CD4-positive, alpha-beta T cell (primary cell): ENCODE measurements at regions not wholly inside any gene's neighbourhood (a gene's known extent, or its start where the extent isn't known, plus 50 kb on each side); places are given as distances from the start of the nearest gene placed in this dataset.

Source experiments
- ATAC-seq: fragments of 200-7000 bp; cut with Tn5 transposase; one replicate; pipeline ENCODE4 v1.10.0; 2022; ENCODE audit warnings: mild to moderate bottlenecking; ENCODE audit not compliant: poor library complexity
- CTCF ChIA-PET: fragments of 350-600 bp; sonication (Branson Sonifier 250); formaldehyde crosslinking; loops from one replicate; lab custom pipeline; 2021; ENCODE audit warnings: antibody characterized with exemption, inconsistent platforms; lab: Charles Lee
- POLR2A ChIA-PET: fragments of 350-600 bp; sonication (Branson Sonifier 250); formaldehyde crosslinking; loops from one replicate; lab custom pipeline; 2021; ENCODE audit warnings: antibody characterized with exemption, inconsistent platforms; lab: Charles Lee
- DNase-seq, 14 experiments: peaks; one replicate each; pipeline ENCODE4 v3.0.0-alpha.2; 2013 to 2020; ENCODE audit warnings: mixed read lengths in 2 of 14
- H3K27ac ChIP-seq, 2 donors: one replicate each; pipeline versions ENCODE4 v1.5.1 to v1.7.0; 2013; ENCODE audit warnings: low read length in 2 of 2, low read depth in 1 of 2, mild to moderate bottlenecking in 1 of 2
- H3K27me3 ChIP-seq, 2 experiments: 1 replicate in 1 of 2; 2 replicates in 1 of 2; pipeline versions ENCODE4 v1.6.1 to v1.7.0; 2013; ENCODE audit warnings: low read length in 2 of 2, control low read depth in 1 of 2, mild to moderate bottlenecking in 1 of 2, moderate library complexity in 1 of 2; ENCODE audit not compliant: insufficient read depth in 2 of 2, control insufficient read depth in 1 of 2
- H3K36me3 ChIP-seq: one replicate; pipeline ENCODE4 v1.6.1; 2013; ENCODE audit warnings: low read length, control low read depth; ENCODE audit not compliant: insufficient read depth
- H3K4me1 ChIP-seq: one replicate; pipeline ENCODE4 v1.6.1; 2013; ENCODE audit warnings: low read length, control low read depth; ENCODE audit not compliant: insufficient read depth
- H3K4me3 ChIP-seq: one replicate; pipeline ENCODE4 v1.5.1; 2013; ENCODE audit warnings: mild to moderate bottlenecking, low read length, moderate library complexity
- H3K9me3 ChIP-seq, 2 experiments: 1 replicate in 1 of 2; 2 replicates in 1 of 2; pipeline versions ENCODE4 v1.6.1 to v1.7.0; 2013; ENCODE audit warnings: low read length in 2 of 2, mild to moderate bottlenecking in 2 of 2, control low read depth in 1 of 2, moderate library complexity in 1 of 2; ENCODE audit not compliant: control insufficient read depth in 1 of 2, insufficient read depth in 1 of 2
- H3K27ac Mint-ChIP-seq: one replicate; pipeline ENCODE4 v1.8.0; 2020; ENCODE audit warnings: mixed read lengths
- H3K27me3 Mint-ChIP-seq: one replicate; pipeline ENCODE4 v1.8.0; 2021; ENCODE audit warnings: mixed read lengths
- H3K36me3 Mint-ChIP-seq: one replicate; pipeline ENCODE4 v1.8.0; 2021; ENCODE audit warnings: low read depth, mixed read lengths
- H3K4me1 Mint-ChIP-seq: one replicate; pipeline ENCODE4 v1.8.0; 2021; ENCODE audit warnings: low read depth, mixed read lengths
- H3K4me3 Mint-ChIP-seq: one replicate; pipeline ENCODE4 v1.8.0; 2020; ENCODE audit warnings: mild to moderate bottlenecking, mixed read lengths
- H3K9me3 Mint-ChIP-seq: one replicate; pipeline ENCODE4 v1.8.0; 2020; ENCODE audit warnings: mixed read lengths
- CTCF ChIP-seq: fragments of 200-600 bp; IDR thresholded peaks from one replicate; pipeline ENCODE4 v1.8.0; 2022; ENCODE audit warnings: antibody characterized with exemption, mild to moderate bottlenecking
- intact Hi-C, 2 experiments: fragments of 100-400 bp; cut with DNase I in 1 of 2; cut with micrococcal nuclease in 1 of 2; formaldehyde crosslinking; loops; one replicate each; pipeline versions ENCODE4 v1.15.1 to v1.9.0; 2023 to 2025; cut with DNase I, micrococcal nuclease

DNA sequence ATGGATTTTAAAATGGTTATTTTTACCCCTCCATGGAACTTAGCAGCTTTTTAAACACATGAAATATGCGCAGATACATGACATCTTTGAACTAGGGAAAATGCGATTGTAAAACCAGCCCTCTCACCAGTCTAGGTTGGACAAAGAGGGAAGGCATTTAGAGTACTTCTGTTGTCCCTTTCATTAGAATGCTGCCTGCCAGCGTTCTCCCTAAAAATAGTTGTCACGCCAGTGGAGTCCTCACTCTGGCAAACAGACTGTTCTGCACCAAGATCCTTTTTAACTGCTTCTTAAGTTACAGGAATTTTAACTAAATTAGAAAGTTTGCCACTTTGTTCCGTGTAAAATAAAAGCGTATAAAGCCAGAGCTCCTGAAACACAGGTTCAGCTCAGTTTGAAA is 295.3 kb downstream of the VPS13C start:
- Mint-ChIP-seq H3K27me3 (peaks cover 65% of the 10 kb centered on the region), H3K4me3 (no peak overlapping the region), H3K27ac (no peak overlapping the region), H3K4me1 (no peaks in the 10 kb centered on the region), H3K36me3 (no peaks in the 10 kb centered on the region), H3K9me3 (no peaks in the 10 kb centered on the region)
- Histone ChIP-seq H3K27ac (no peak overlapping the region), H3K9me3 (no peaks in the 10 kb centered on the region), H3K36me3 (no peaks in the 10 kb centered on the region), H3K27me3 (peaks cover 7 to 13% of the 10 kb centered on the region in 2 experiments), H3K4me1 (no peaks in the 10 kb centered on the region), H3K4me3 (no peak overlapping the region)
- intact Hi-C loops = no loop called here
- POLR2A ChIA-PET = no interaction called here
- no peak for DNase-seq
- ATAC-seq = no peak
- CTCF ChIA-PET = no interaction called here
- TF ChIP-seq CTCF = no peak

GRCh38 chr15:61764141-61764540 is 296.1 kb downstream of the VPS13C start:
- TF ChIP-seq CTCF = no peak
- POLR2A ChIA-PET = no interaction called here
- no peaks in the 10 kb centered on the region for H3K36me3 Mint-ChIP-seq
- Histone ChIP-seq H3K27me3 (peaks cover 7 to 13% of the 10 kb centered on the region in 2 experiments), H3K36me3 (no peaks in the 10 kb centered on the region), H3K4me1 (no peaks in the 10 kb centered on the region), H3K4me3 (no peak overlapping the region), H3K9me3 (no peaks in the 10 kb centered on the region), H3K27ac (no peak overlapping the region)
- no peaks in the 10 kb centered on the region for H3K9me3 Mint-ChIP-seq
- intact Hi-C loops = no loop called here
- H3K4me3 Mint-ChIP-seq = no peak overlapping the region
- DNase-seq (no peak), ATAC-seq (no peak)
- peaks cover 73% of the 10 kb centered on the region for H3K27me3 Mint-ChIP-seq
- H3K27ac Mint-ChIP-seq = no peak overlapping the region
- no peaks in the 10 kb centered on the region for H3K4me1 Mint-ChIP-seq
- CTCF ChIA-PET = no interaction called here

DNA sequence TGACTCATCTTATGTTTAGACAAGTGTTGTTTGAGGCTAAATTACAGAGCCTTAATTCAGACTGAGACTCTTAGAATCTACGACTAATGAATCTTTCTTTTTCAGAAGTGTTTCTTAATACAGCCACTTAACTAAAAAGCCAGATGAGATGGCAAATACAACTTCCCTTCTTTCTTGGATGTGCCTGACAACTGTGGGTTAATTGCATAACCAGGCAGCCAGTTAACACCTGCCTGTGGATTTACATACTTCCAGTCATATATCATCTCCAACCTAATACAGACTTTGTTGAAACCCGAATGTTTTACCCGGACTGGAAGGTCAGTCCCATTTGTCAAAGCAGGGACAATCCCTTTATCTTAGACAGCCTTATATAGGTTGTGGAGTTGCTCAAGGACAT is 297.6 kb downstream of the VPS13C start:
- intact Hi-C loops = no loop called here
- ATAC-seq = no peak
- CTCF ChIA-PET = no interaction called here

More for the DNA sequence above, 297.6 kb downstream of the VPS13C start:
- POLR2A ChIA-PET = no interaction called here
- no peak overlapping the region for H3K27ac Mint-ChIP-seq
- H3K4me3 Mint-ChIP-seq = no peak overlapping the region
- no peak for TF ChIP-seq CTCF
- H3K27me3 ChIP-seq = peaks cover 10 to 13% of the 10 kb centered on the region in 2 experiments
- no peaks in the 10 kb centered on the region for H3K4me1 Mint-ChIP-seq
- no peak for DNase-seq
- H3K9me3 Mint-ChIP-seq = no peaks in the 10 kb centered on the region
- H3K27me3 Mint-ChIP-seq = peaks cover 70% of the 10 kb centered on the region
- no peaks in the 10 kb centered on the region for H3K36me3 ChIP-seq
- H3K9me3 ChIP-seq = no peaks in the 10 kb centered on the region
- no peaks in the 10 kb centered on the region for H3K4me1 ChIP-seq
- H3K27ac ChIP-seq = no peak overlapping the region
- no peak overlapping the region for H3K4me3 ChIP-seq
- no peaks in the 10 kb centered on the region for H3K36me3 Mint-ChIP-seq
